Glutamatergic neuron (in vitro differentiated cells): ENCODE measurements at regions not wholly inside any gene's neighbourhood (a gene's known extent, or its start where the extent isn't known, plus 50 kb on each side); places are given as distances from the start of the nearest gene placed in this dataset.

ENCODE experiments used
- DNase-seq: peaks from one replicate; pipeline ENCODE4 v3.0.0; 2022
- H3K27ac Mint-ChIP-seq: one replicate; pipeline ENCODE4 v1.8.0; 2020; ENCODE audit warnings: mild to moderate bottlenecking, mixed read lengths, inconsistent platforms; ENCODE audit not compliant: unreplicated experiment
- H3K27me3 Mint-ChIP-seq: one replicate; pipeline ENCODE4 v1.8.0; 2020; ENCODE audit warnings: mild to moderate bottlenecking, moderate library complexity, mixed read lengths, inconsistent platforms; ENCODE audit not compliant: unreplicated experiment
- H3K36me3 Mint-ChIP-seq: one replicate; pipeline ENCODE4 v1.8.0; 2020; ENCODE audit warnings: mild to moderate bottlenecking, mixed read lengths, inconsistent platforms; ENCODE audit not compliant: unreplicated experiment
- H3K4me1 Mint-ChIP-seq: one replicate; pipeline ENCODE4 v1.8.0; 2020; ENCODE audit warnings: mild to moderate bottlenecking, low read depth, mixed read lengths, inconsistent platforms; ENCODE audit not compliant: unreplicated experiment
- H3K4me3 Mint-ChIP-seq: one replicate; pipeline ENCODE4 v1.8.0; 2020; ENCODE audit warnings: mild to moderate bottlenecking, mixed read lengths, inconsistent platforms; ENCODE audit not compliant: unreplicated experiment
- H3K9me3 Mint-ChIP-seq: one replicate; pipeline ENCODE4 v1.8.0; 2020; ENCODE audit warnings: mild to moderate bottlenecking, moderate library complexity, mixed read lengths, inconsistent platforms; ENCODE audit not compliant: unreplicated experiment
- TF ChIP-seq, protein P1 (sequence below): fragments of 200-600 bp; sonication (generic); IDR thresholded peaks from one replicate; pipeline ENCODE4 v1.5.0; 2021; ENCODE audit not compliant: partially characterized antibody, unreplicated experiment

GRCh38 chr11:13883589-13883988 lies 78.9 kb upstream of the SPON1 start:
- no peak for DNase-seq
- Mint-ChIP-seq H3K27ac (no peak overlapping the region), H3K27me3 (no peaks in the 10 kb centered on the region), H3K4me1 (no peaks in the 10 kb centered on the region), H3K9me3 (peaks cover 2% of the 10 kb centered on the region), H3K4me3 (no peak overlapping the region), H3K36me3 (no peaks in the 10 kb centered on the region)
- TF ChIP-seq, protein P1, sequence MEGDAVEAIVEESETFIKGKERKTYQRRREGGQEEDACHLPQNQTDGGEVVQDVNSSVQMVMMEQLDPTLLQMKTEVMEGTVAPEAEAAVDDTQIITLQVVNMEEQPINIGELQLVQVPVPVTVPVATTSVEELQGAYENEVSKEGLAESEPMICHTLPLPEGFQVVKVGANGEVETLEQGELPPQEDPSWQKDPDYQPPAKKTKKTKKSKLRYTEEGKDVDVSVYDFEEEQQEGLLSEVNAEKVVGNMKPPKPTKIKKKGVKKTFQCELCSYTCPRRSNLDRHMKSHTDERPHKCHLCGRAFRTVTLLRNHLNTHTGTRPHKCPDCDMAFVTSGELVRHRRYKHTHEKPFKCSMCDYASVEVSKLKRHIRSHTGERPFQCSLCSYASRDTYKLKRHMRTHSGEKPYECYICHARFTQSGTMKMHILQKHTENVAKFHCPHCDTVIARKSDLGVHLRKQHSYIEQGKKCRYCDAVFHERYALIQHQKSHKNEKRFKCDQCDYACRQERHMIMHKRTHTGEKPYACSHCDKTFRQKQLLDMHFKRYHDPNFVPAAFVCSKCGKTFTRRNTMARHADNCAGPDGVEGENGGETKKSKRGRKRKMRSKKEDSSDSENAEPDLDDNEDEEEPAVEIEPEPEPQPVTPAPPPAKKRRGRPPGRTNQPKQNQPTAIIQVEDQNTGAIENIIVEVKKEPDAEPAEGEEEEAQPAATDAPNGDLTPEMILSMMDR, result no peak

- no peak for DNase-seq
- Mint-ChIP-seq H3K4me3 (no peak overlapping the region), H3K36me3 (no peaks in the 10 kb centered on the region), H3K4me1 (no peaks in the 10 kb centered on the region), H3K9me3 (peaks cover 2% of the 10 kb centered on the region), H3K27me3 (no peaks in the 10 kb centered on the region), H3K27ac (no peak overlapping the region)
- TF ChIP-seq, protein P1, result no peak
Measured at GRCh38 chr11:13884158-13884799, 78.2 kb upstream of the SPON1 start.

DNA sequence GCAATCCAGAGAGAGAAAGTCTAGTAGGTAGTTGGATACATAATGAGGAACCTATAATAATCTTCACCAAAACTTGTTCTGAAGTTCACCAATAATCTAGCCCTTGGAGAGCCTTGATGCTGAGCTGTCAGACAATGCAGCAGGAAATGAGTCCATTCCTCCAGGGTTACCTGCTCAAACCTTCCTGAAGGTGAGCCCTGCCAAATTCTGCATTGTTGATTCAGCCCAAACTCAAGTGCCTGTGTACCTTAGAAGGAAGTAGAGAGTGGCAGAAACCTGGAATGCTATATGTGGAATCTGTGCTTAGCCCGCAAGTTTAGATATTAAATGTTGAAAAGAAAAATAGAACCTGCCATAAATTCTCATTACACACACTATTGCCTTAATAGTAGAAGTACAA lies 77.4 kb upstream of the SPON1 start:
- DNase-seq, result no peak
- TF ChIP-seq, protein P1, result no peak
- no peaks in the 10 kb centered on the region for H3K4me1 Mint-ChIP-seq
- H3K27ac Mint-ChIP-seq, result no peak overlapping the region
- no peak overlapping the region for H3K4me3 Mint-ChIP-seq
- peaks cover 2% of the 10 kb centered on the region for H3K9me3 Mint-ChIP-seq
- H3K36me3 Mint-ChIP-seq, result no peaks in the 10 kb centered on the region
- H3K27me3 Mint-ChIP-seq, result no peaks in the 10 kb centered on the region

- no peak for DNase-seq
- no peaks in the 10 kb centered on the region for H3K36me3 Mint-ChIP-seq
- H3K4me3 Mint-ChIP-seq, result no peak overlapping the region
- no peaks in the 10 kb centered on the region for H3K27me3 Mint-ChIP-seq
- no peak overlapping the region for H3K27ac Mint-ChIP-seq
- TF ChIP-seq, protein P1, result no peak
- peaks cover 14% of the 10 kb centered on the region for H3K4me1 Mint-ChIP-seq
- peaks cover 1% of the 10 kb centered on the region for H3K9me3 Mint-ChIP-seq
Measured at GRCh38 chr11:13889552-13890249, 72.8 kb upstream of the SPON1 start.

GRCh38 chr11:13891911-13892310 lies 70.6 kb upstream of the SPON1 start:
- H3K4me3 Mint-ChIP-seq, result no peak overlapping the region
- TF ChIP-seq, protein P1, result no peak
- DNase-seq, result no peak
- no peak overlapping the region for H3K27ac Mint-ChIP-seq
- peaks cover 14% of the 10 kb centered on the region for H3K4me1 Mint-ChIP-seq
- peaks cover 5% of the 10 kb centered on the region for H3K36me3 Mint-ChIP-seq
- H3K9me3 Mint-ChIP-seq, result peaks cover 1% of the 10 kb centered on the region
- H3K27me3 Mint-ChIP-seq, result peaks cover 3% of the 10 kb centered on the region
